ENCODE measurements at regions not wholly inside any gene's neighbourhood (a gene's known extent, or its start where the extent isn't known, plus 50 kb on each side); places are given as distances from the start of the nearest gene placed in this dataset.

DNA sequence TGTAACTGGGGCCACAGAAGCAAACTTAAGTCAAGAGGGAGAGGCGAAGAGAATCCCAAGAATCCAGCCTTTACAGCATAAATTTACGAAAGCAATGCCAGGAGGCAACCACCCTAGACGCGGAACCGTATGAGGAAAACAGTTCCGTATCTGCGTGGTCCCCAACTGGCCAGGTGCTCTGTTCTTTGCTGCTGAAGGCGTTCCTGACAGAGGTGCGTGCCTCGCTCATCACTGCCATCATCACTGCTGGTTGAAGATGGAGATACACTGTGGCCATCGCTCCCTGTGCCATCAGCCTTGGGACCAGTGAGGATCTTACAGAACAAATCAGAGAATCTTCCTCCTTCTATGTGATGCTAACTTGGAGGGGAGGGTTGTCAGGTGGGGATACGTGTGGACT is 270.5 kb upstream of the B3GAT1 start:
- Histone ChIP-seq H2AFZ (ENCODE audit: low read length) (no peak overlapping the region), H3K9me3 (ENCODE audit: control insufficient read depth, insufficient read depth, low read depth, low read length) (no peaks in the 10 kb centered on the region), H3K27ac (ENCODE audit: insufficient read depth, low read length) (no peak overlapping the region), H4K20me1 (ENCODE audit: control insufficient read depth, extremely low read depth, insufficient read depth, low read length) (no peaks in the 10 kb centered on the region), H3K4me2 (ENCODE audit: extremely low read depth, insufficient read depth, low read length) (no peak overlapping the region), H3K9ac (ENCODE audit: insufficient read depth, low read length) (no peak overlapping the region), H3K27me3 (ENCODE audit: control insufficient read depth, insufficient read depth, low read length) (no peaks in the 10 kb centered on the region), H3K36me3 (ENCODE audit: control insufficient read depth, insufficient read depth, low read length) (no peaks in the 10 kb centered on the region), H3K79me2 (ENCODE audit: control insufficient read depth, insufficient read depth, low read length) (no peaks in the 10 kb centered on the region), H3K4me1 (ENCODE audit: control insufficient read depth, extremely low read depth, insufficient read depth, low read length) (no peaks in the 10 kb centered on the region), H3K4me3 (replicated peaks in 1 of 4; ENCODE audit: control extremely low read depth in 1 of 4, insufficient read depth in 1 of 4, low read depth in 3 of 4, low read length in 4 of 4) (no peak overlapping the region)
- no peak for TF ChIP-seq EZH2 (IDR thresholded peaks at IDR 0.05; ENCODE audit: low read length, missing control alignments)
- no peak for TF ChIP-seq CTCF (conservative IDR thresholded peaks at IDR 0.05 in 1 of 2, IDR thresholded peaks at IDR 0.05 in 1 of 2; ENCODE audit: low read depth in 1 of 2, low read length in 2 of 2)
- no peak for DNase-seq (ENCODE audit: low read depth in 2 of 2)

DNA sequence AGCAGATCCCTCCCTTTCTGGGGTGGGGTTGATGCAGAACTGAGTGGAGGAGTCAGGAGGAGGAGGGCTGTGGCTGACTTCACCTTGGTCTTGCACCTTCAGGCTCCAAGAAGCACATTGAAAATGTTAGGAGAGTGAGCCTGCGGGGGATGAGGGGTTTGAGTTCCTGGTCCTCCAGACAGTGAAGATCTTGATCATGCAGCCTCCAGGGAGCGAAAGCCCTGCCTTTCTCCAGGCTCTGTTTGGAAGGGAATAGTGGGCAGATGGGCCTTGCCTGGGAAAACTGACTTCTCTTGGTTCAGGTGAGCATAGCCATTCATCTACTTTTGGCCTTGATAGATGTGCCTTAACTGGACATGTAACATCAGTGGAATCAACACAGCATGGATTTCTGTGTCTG is 267.6 kb upstream of the B3GAT1 start:
- Histone ChIP-seq H3K27ac (ENCODE audit: insufficient read depth, low read length) (no peak overlapping the region), H3K4me1 (ENCODE audit: control insufficient read depth, extremely low read depth, insufficient read depth, low read length) (no peaks in the 10 kb centered on the region), H3K4me2 (ENCODE audit: extremely low read depth, insufficient read depth, low read length) (no peak overlapping the region), H3K36me3 (ENCODE audit: control insufficient read depth, insufficient read depth, low read length) (no peaks in the 10 kb centered on the region), H3K9me3 (ENCODE audit: control insufficient read depth, insufficient read depth, low read depth, low read length) (no peaks in the 10 kb centered on the region), H2AFZ (ENCODE audit: low read length) (no peak overlapping the region), H3K4me3 (replicated peaks in 1 of 4; ENCODE audit: control extremely low read depth in 1 of 4, insufficient read depth in 1 of 4, low read depth in 3 of 4, low read length in 4 of 4) (no peak overlapping the region), H4K20me1 (ENCODE audit: control insufficient read depth, extremely low read depth, insufficient read depth, low read length) (no peaks in the 10 kb centered on the region), H3K9ac (ENCODE audit: insufficient read depth, low read length) (no peak overlapping the region), H3K79me2 (ENCODE audit: control insufficient read depth, insufficient read depth, low read length) (no peaks in the 10 kb centered on the region), H3K27me3 (ENCODE audit: control insufficient read depth, insufficient read depth, low read length) (no peaks in the 10 kb centered on the region)
- TF ChIP-seq EZH2 (IDR thresholded peaks at IDR 0.05; ENCODE audit: low read length, missing control alignments): no peak
- no peak for TF ChIP-seq CTCF (conservative IDR thresholded peaks at IDR 0.05 in 1 of 2, IDR thresholded peaks at IDR 0.05 in 1 of 2; ENCODE audit: low read depth in 1 of 2, low read length in 2 of 2)
- no peak for DNase-seq (ENCODE audit: low read depth in 2 of 2)

DNA sequence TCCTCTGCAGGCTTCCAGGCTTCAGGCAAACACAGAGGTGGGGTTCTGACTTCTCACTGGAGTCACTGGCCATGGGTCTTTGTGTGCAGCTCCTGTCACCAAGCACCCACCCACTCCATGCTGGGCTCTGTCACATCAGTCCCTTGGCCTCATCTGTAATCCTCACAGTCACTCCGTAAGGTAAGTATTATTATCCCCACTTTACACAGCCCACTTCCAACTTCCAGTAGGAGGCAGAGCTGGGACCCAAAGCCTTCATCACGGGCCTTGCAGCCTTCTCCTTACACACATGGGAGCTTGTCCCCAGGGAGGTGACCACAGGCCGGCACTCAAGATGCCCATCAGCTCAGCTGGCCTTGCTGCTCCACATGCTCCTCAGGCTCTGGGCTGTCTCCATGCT is 266.7 kb upstream of the B3GAT1 start:
- no peaks in the 10 kb centered on the region for H3K4me1 ChIP-seq (ENCODE audit: control insufficient read depth, extremely low read depth, insufficient read depth, low read length)
- no peaks in the 10 kb centered on the region for H3K27me3 ChIP-seq (ENCODE audit: control insufficient read depth, insufficient read depth, low read length)
- H3K36me3 ChIP-seq (ENCODE audit: control insufficient read depth, insufficient read depth, low read length): no peaks in the 10 kb centered on the region
- H3K79me2 ChIP-seq (ENCODE audit: control insufficient read depth, insufficient read depth, low read length): no peaks in the 10 kb centered on the region
- H3K9ac ChIP-seq (ENCODE audit: insufficient read depth, low read length): no peak overlapping the region
- no peak overlapping the region for H3K4me2 ChIP-seq (ENCODE audit: extremely low read depth, insufficient read depth, low read length)
- no peak overlapping the region for H2AFZ ChIP-seq (ENCODE audit: low read length)
- no peaks in the 10 kb centered on the region for H4K20me1 ChIP-seq (ENCODE audit: control insufficient read depth, extremely low read depth, insufficient read depth, low read length)
- H3K4me3 ChIP-seq (replicated peaks in 1 of 4; ENCODE audit: control extremely low read depth in 1 of 4, insufficient read depth in 1 of 4, low read depth in 3 of 4, low read length in 4 of 4): no peak overlapping the region
- TF ChIP-seq EZH2 (IDR thresholded peaks at IDR 0.05; ENCODE audit: low read length, missing control alignments): no peak
- no peak for TF ChIP-seq CTCF (conservative IDR thresholded peaks at IDR 0.05 in 1 of 2, IDR thresholded peaks at IDR 0.05 in 1 of 2; ENCODE audit: low read depth in 1 of 2, low read length in 2 of 2)
- DNase-seq (ENCODE audit: low read depth in 2 of 2): no peak
- H3K27ac ChIP-seq (ENCODE audit: insufficient read depth, low read length): no peak overlapping the region
- H3K9me3 ChIP-seq (ENCODE audit: control insufficient read depth, insufficient read depth, low read depth, low read length): no peaks in the 10 kb centered on the region
